MG63 (cell line): ENCODE measurements at regions not wholly inside any gene's neighbourhood (a gene's known extent, or its start where the extent isn't known, plus 50 kb on each side); places are given as distances from the start of the nearest gene placed in this dataset.
"Not testable (repeated sequence)": the region's sequence is repeated elsewhere in the genome, so short reads cannot be mapped to it uniquely, and the experiment has no call there.

Source experiments
- DNase-seq: peaks from one replicate; pipeline ENCODE4 v3.0.0-alpha.2; 2020
- H3K27me3 ChIP-seq: fragments of 250-450 bp; sonication (Bioruptor Pico); 2 replicates; pipeline ENCODE4 v1.5.1; 2020; ENCODE audit warnings: mild to moderate bottlenecking, moderate library complexity
- H3K36me3 ChIP-seq: fragments of 250-450 bp; sonication (Bioruptor Pico); 2 replicates; pipeline ENCODE4 v1.5.1; 2020; ENCODE audit warnings: mild to moderate bottlenecking, moderate library complexity
- H3K4me3 ChIP-seq: fragments of 250-450 bp; sonication (Bioruptor Pico); 2 replicates; pipeline ENCODE4 v1.5.1; 2020; ENCODE audit warnings: mild to moderate bottlenecking, moderate library complexity
- H3K9me3 ChIP-seq: fragments of 250-450 bp; sonication (Bioruptor Pico); 2 replicates; pipeline ENCODE4 v1.5.1; 2020; ENCODE audit warnings: mild to moderate bottlenecking, moderate library complexity

DNA sequence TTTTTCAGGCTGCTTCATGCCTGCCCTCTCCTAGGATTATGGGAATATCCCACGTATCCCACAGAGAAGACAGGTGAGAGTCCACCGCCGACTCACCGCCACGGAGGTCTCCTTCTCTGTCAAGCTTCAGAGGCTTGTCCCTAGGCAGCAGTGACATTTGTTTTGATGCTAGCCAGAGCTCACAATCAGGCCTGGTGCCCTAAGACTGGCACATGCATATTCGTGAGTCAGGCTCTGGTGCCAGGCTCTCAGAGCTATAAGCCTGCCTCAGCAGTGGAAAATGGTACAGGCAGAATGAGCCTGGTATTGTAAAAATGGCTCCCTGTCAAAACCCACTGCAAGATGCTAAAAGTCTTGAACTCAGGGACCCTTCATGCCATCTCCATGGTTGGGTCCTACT, 65.5 kb downstream of the RBMY1A1 start:
- Histone ChIP-seq H3K27me3 (no peaks in the 10 kb centered on the region), H3K9me3 (no peaks in the 10 kb centered on the region), H3K36me3 (no peaks in the 10 kb centered on the region), H3K4me3 (no peak overlapping the region)
- DNase-seq = no peak

DNA sequence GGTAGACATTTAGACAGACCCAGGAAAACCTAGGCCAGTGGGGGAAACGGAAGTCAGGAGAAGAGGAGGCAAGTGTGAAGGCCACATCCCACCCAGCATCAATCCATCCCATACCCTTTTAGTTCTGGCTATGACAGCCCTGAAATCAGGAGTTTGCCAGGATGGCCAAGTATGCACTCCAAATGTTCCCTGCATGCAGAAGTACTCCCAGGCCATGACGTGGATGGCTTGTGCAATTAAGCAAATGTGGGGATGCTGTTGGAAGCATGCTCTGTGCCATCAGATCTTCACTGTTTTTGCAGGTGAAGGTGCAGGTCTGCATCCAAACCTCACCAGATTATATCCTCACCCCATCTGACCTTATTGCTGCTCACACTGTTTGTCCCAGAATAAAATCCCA, 66.8 kb downstream of the RBMY1A1 start:
- no peak for DNase-seq
- H3K36me3 ChIP-seq = no peaks in the 10 kb centered on the region
- H3K4me3 ChIP-seq = no peak overlapping the region
- no peaks in the 10 kb centered on the region for H3K9me3 ChIP-seq
- no peaks in the 10 kb centered on the region for H3K27me3 ChIP-seq

DNA sequence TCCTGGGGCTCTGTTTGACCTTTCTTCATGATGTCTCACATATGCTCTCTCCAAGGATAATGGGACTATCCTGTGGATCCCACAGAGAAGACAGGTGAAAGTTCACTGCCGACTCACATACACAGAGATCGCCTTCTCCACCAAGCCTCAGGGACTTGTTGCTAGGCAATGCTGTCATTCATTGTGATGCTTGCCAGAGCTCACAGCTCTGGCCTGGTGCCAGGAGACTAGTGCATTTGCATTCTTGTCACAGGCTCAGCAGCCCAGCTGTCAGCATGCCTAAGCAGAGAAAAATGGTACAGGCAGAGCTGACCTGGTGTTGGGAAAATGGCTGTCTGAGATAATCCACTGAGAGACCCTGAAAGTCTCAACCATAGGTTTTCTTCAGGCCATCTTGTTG, 67.9 kb downstream of the RBMY1A1 start:
- peak; percentile 59 for DNase-seq
- no peak overlapping the region for H3K4me3 ChIP-seq
- no peaks in the 10 kb centered on the region for H3K27me3 ChIP-seq
- H3K9me3 ChIP-seq = no peaks in the 10 kb centered on the region
- no peaks in the 10 kb centered on the region for H3K36me3 ChIP-seq

DNA sequence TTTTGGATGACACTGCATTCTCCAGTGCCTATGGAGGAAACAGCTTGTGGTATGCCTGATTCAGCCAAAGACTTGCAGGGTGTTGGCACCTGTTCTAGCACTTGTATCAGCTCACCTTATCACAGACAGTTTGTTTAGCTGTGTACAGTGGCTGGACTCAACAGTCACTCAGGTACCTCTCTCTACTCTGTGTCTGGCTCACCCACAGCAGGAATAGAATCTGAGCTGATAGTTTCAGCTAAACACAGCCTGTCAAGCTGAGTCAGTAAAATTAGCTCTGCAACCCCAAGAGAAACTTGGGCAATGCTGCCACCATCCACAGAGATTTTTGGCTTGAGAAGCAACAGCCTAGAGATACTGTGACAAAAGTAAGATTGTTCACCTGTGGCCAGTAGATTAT, 101.5 kb downstream of the RBMY1A1 start:
- H3K9me3 ChIP-seq = no peaks in the 10 kb centered on the region

DNA sequence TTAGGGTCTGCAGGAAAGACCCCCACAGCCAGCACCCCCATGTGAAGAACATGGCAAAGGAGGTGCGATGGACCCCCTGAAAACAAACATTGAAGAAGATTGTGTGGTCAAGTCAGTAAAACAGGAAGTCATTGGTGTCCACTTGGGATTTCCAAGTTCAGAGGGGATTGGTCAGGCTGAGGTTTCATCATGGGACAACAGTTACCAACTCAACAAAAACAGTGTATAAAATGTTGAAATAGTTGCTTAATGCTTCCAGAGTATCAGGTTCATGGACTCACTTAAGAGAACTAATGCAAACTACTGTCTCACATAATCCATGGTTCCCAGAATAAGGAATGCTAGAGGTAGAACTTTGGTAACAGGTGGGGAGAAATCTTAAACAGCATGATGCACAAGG, 115.8 kb downstream of the RBMY1A1 start:
- Histone ChIP-seq H3K36me3 (no peaks in the 10 kb centered on the region), H3K4me3 (no peak overlapping the region), H3K27me3 (no peaks in the 10 kb centered on the region), H3K9me3 (no peaks in the 10 kb centered on the region)
- no peak for DNase-seq

More for the DNA sequence above, 101.5 kb downstream of the RBMY1A1 start:
- no peaks in the 10 kb centered on the region for H3K36me3 ChIP-seq
- no peak overlapping the region for H3K4me3 ChIP-seq
- no peak for DNase-seq
- H3K27me3 ChIP-seq = no peaks in the 10 kb centered on the region

DNA sequence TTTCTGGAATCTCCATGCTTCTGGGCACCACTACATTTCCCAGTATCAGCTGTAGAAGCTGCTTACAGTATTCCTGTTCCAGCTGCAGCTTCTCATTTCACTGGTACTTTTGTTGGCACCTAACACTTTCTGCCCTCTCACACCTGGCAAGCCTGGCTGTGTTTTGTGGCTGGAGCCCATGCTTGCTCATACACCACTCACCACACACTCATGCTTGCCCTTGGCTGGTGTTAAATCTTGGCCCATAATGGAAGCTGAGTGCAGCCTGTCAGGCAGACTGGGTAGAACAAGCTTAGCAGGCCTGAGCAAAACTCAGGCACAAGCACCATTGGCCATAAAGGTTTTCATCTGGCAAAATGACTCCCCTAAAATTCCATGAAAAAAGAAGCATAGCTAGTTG, 124.4 kb downstream of the RBMY1A1 start:
- DNase-seq = peak; percentile 68
- H3K27me3 ChIP-seq, H3K36me3 ChIP-seq, H3K9me3 ChIP-seq, H3K4me3 ChIP-seq: not testable (repeated sequence)

DNA sequence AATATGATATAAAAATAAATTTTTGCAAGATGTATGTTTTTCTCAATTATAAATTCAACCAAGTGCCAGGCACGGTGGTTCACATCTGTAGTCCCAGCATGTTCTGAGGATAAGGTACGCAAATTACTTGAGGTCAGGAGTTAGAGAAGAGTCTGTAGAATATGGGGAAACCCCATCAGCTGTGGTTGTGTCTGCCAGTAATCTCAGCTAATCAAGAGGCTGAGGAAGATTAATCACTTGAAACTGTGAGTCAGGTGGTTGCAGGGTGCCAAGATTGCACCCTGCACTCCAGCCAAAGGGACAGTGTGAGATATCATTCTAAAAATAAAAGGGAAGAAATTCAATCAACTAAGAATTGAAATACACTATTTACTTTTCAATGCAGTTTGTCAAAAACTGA, 144.9 kb downstream of the RBMY1A1 start:
- DNase-seq = peak; percentile 46
- not testable (repeated sequence) for H3K27me3 ChIP-seq, H3K9me3 ChIP-seq, H3K36me3 ChIP-seq, H3K4me3 ChIP-seq

DNA sequence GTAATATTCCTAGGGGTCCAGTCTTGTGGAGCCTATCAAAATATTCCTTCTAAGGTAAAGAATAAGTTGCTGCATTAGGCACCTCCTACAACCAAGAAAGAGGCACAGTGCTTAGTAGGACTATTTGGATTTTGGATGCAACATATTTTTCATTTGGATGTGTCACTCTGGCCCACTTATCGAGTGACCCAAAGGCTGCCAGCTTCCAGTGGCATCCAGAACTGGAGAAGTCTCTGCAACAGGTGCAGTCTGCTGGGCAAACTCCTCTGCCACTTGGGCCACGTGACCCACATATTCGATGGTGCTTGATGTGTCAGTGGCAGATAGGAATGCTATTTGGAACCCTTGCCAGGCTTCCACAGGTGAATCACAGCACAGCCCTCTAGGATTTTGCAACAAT, 151.7 kb downstream of the RBMY1A1 start:
- not testable (repeated sequence) for DNase-seq, H3K36me3 ChIP-seq, H3K4me3 ChIP-seq, H3K27me3 ChIP-seq, H3K9me3 ChIP-seq

DNA sequence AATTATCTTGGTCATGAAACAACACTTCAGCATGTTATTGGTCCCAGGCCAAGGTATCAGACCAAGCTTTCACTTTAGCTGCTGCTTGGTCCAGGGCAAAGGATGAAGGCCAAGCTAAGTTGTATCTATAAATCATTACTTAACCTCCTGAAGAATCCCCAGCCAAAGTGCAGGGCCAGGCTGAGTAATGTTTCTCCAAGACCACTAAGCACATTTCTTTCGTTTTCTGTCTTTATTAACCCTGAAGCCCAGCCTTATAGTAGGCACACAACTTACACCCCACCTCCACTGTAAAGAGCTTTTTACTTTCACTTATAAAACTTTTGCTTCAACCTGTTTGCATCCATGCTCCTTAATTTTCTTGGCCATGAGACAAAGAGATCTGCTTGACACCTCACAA, 167.3 kb downstream of the RBMY1A1 start:
- not testable (repeated sequence) for H3K36me3 ChIP-seq, H3K9me3 ChIP-seq, H3K27me3 ChIP-seq, H3K4me3 ChIP-seq
- peak; percentile 39 for DNase-seq

DNA sequence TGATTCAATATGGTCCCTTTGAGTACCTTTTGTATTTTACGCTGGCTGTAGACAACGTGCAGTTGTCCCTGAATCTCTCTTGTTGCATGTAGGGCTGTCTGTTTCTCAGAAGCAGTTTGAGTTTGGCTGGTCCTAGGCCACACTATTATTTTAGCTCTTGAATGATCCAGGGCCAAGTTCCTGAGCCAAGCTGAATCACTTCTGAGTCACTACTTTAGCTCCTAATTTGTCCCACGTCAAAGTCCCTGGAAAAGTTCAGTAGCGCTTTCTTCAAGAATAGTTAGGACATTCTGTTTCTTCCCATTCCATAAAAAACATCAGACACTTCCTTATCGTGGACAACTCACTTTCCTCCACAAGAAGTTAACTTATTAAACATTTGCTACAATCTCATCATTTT, 168.2 kb downstream of the RBMY1A1 start:
- H3K27me3 ChIP-seq, H3K4me3 ChIP-seq, H3K9me3 ChIP-seq, H3K36me3 ChIP-seq: not testable (repeated sequence)
- peak; percentile 55 for DNase-seq

DNA sequence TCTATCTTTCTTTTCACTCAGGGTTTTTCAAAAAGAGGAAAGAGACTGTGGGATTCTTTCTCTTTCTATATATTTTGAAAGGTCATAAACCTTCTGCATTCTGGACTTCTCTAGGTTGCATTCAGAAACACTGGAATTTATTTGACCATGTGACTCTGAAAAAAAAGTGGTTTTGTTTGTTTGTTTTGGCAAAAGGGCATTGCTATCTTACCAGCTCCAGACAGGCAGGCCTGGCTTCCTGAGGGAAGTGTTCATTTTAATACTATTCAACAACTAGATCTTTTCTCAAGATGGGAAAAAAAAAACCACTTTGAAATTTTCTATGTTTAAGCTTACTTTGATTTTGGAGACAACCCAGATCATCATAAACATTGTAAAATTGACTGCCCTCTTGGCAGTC, 170.6 kb downstream of the RBMY1A1 start:
- no peaks in the 10 kb centered on the region for H3K9me3 ChIP-seq

DNA sequence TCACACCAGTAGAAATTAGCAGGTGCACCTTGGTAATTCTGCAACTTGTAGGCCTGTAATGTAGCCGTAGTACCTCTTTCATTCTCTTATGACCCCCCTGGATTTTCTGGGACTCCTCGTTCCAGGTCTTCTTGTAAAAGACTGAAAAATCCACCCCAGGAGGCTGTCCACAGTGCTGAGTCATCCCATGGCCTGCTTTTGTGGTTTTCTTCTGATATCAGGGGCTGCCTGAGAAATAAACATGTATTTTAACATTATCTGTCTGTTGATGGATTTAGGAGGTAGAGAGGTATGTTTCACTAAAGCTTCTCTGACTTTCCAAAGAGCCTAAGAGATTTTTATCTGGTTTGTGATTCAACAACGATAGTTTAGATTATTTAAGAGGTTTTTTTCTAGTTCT, 171.9 kb downstream of the RBMY1A1 start:
- not testable (repeated sequence) for H3K36me3 ChIP-seq, H3K9me3 ChIP-seq
- peak; percentile 27 for DNase-seq

More for the DNA sequence above, 170.6 kb downstream of the RBMY1A1 start:
- DNase-seq = peak; percentile 24
- Histone ChIP-seq H3K36me3 (no peaks in the 10 kb centered on the region), H3K4me3 (no peak overlapping the region), H3K27me3 (no peaks in the 10 kb centered on the region)

DNA sequence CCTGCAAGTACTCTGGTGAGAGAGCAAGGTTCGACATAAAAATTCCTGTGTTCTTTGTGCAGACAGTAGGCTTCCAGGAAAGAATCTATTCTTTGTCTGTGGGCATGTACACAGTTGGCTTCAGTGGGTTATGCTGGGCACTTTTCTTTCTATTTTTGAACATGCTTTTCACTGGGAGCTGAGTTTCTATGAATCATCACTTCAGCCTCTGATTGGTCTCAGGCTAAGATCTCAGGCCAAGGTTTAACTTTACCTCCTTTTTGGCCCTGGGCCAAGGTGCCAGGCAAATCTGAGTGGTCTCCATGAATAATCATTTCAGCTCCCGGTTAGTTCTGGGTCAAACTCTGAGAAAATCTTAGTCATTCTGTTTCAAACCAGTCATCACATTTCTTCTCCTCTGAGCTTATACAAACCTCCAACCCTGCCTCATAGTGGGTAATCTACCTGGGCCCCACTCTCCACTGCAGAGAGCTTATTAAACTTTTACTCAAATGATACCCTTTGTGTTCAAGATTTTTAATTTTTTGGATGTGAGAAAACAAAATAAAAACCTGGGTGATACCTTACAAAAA, 158.8 kb downstream of the RBMY1D start:
- H3K36me3 ChIP-seq, H3K9me3 ChIP-seq, H3K27me3 ChIP-seq, DNase-seq, H3K4me3 ChIP-seq: not testable (repeated sequence)

More for the DNA sequence above, 171.9 kb downstream of the RBMY1A1 start:
- not testable (repeated sequence) for H3K4me3 ChIP-seq, H3K27me3 ChIP-seq

DNA sequence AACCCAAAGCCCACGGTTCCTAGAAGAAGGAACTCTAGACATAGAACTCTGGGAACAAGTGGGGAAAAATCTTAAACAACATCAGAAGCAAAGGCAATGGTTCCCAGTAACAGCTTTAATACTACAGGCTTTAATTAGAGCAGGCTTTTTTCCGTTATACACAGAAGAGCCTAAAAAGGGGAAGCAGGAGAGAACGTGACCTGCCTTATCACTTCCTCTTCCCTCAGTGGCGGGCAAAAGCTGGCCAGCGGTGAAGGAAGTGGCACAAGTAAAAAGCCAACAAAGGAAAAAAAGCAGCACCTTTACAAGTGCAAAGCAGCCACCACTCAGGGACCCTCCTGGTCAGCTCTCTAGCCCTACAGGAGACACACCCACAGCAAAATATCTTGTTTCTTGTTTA, 149.3 kb downstream of the RBMY1D start:
- H3K9me3 ChIP-seq, H3K36me3 ChIP-seq, H3K4me3 ChIP-seq, DNase-seq, H3K27me3 ChIP-seq: not testable (repeated sequence)

DNA sequence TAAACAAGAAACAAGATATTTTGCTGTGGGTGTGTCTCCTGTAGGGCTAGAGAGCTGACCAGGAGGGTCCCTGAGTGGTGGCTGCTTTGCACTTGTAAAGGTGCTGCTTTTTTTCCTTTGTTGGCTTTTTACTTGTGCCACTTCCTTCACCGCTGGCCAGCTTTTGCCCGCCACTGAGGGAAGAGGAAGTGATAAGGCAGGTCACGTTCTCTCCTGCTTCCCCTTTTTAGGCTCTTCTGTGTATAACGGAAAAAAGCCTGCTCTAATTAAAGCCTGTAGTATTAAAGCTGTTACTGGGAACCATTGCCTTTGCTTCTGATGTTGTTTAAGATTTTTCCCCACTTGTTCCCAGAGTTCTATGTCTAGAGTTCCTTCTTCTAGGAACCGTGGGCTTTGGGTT, 134.1 kb downstream of the RBMY1D start:
- not testable (repeated sequence) for H3K9me3 ChIP-seq, H3K27me3 ChIP-seq, H3K36me3 ChIP-seq, H3K4me3 ChIP-seq, DNase-seq

DNA sequence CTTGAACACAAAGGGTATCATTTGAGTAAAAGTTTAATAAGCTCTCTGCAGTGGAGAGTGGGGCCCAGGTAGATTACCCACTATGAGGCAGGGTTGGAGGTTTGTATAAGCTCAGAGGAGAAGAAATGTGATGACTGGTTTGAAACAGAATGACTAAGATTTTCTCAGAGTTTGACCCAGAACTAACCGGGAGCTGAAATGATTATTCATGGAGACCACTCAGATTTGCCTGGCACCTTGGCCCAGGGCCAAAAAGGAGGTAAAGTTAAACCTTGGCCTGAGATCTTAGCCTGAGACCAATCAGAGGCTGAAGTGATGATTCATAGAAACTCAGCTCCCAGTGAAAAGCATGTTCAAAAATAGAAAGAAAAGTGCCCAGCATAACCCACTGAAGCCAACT, 126.5 kb downstream of the RBMY1D start:
- not testable (repeated sequence) for H3K27me3 ChIP-seq, H3K36me3 ChIP-seq, H3K4me3 ChIP-seq, DNase-seq, H3K9me3 ChIP-seq

DNA sequence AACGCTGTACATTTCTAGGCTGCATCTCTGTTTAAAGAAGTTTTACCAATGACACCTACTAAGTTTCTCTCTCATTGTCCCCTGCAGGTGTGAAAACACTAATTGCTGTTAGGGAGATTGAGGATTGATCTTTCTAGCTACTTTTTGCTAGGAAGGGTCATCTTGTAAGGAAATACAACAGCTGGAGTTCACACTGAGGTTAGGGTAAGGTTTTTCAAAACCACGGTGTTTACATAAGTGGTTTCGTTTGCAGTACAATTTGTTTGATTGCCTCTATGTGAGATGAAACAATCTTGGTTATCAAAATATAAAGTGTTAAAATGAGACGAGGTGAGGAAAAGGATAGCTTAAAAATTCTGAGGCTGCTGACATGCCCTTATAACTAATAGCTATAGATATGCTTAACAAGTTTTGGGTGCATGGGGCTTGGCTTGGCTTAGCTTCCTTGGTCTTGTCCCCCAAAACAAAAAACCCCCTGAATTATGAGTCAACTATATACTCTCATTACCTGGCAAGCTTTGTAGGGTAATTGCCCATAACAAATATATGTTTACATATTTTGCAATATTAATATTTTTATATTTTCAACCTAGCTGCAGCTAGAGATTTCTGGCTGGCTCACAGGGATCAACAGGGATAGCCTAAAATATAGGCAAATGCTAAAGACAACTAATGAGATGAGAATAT, 112.0 kb downstream of the RBMY1D start:
- H3K9me3 ChIP-seq, DNase-seq, H3K4me3 ChIP-seq: not testable (repeated sequence)

DNA sequence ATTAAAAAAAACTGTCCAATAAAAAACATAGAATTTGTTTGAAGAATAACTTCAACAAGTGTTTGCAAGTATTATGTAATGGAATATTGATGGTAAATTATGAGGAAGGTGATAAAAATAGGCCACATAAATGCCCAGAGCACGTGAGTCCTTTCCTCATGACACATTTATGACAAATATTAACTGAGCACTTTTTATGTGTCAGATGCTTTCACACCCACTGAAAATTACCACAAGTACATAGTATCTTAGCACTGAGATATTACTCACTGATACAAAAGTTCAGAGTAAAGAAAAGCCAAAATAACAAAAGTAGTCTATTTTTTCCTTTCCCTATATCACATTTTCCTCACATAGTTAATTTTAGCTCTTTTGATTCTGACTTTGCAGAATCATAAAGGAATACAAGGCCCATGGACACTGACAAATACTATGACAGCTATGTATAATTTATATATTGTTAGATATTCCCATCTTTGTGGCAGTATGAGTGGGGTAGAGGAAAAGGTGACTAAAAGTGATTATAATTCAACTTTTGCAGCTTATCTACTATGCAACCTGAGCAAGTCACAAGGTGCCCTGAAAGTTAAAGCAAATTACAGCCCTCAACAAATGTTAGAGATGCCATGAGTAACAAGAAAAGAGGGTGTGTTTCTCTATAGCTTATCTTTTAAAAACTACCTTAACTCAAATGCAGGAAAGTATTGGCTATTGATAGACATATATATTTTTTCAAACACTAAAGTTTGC, 80.7 kb downstream of the RBMY1D start:
- H3K4me3 ChIP-seq = no peak overlapping the region
- H3K27me3 ChIP-seq = no peaks in the 10 kb centered on the region
- H3K9me3 ChIP-seq = no peaks in the 10 kb centered on the region
- no peak for DNase-seq
- no peaks in the 10 kb centered on the region for H3K36me3 ChIP-seq

More for the DNA sequence above, 112.0 kb downstream of the RBMY1D start:
- H3K36me3 ChIP-seq, H3K27me3 ChIP-seq: not testable (repeated sequence)
